K562 (cell line): ENCODE measurements at regions not wholly inside any gene's neighbourhood (a gene's known extent, or its start where the extent isn't known, plus 50 kb on each side); places are given as distances from the start of the nearest gene placed in this dataset.

Experiments used
- ATAC-seq: fragments of 200-7000 bp; cut with Tn5 transposase; 3 replicates; pipeline ENCODE4 v1.9.1; 2020; ENCODE audit warnings: moderate library complexity
- BruUV-seq: library from RNA; stranded (reverse); fragments of 400-500 nt; replicated peaks from 2 replicates; lab custom pipeline; 2021; lab: Mats Ljungman, UMichigan
- CTCF ChIA-PET: fragments of 300-600 bp; formaldehyde crosslinking; extraction: SDS; loops from one replicate; lab custom pipeline; 2021; ENCODE audit warnings: low intra/inter-chr PET ratio; lab: Yijun Ruan, JAX
- POLR2A ChIA-PET: fragments of 300-600, 350-650 bp; sonication (Branson Sonifier 250); formaldehyde crosslinking; extraction: SDS; loops from one replicate; lab custom pipeline; 2021; ENCODE audit warnings: antibody characterized with exemption, inconsistent platforms; lab: Yijun Ruan, JAX
- DNase-seq, 4 experiments: peaks; one replicate each; pipeline versions ENCODE4 v3.0.0 to v3.0.0-alpha.2; 2011 to 2018; ENCODE audit warnings: low spot score in 3 of 4, mixed read lengths in 3 of 4; ENCODE audit errors: extremely low read depth in 1 of 4
- FAIRE-seq: peaks from 2 replicates; lab custom pipeline; 2011; peaks lifted over from hg19 to GRCh38; lab: Jason Lieb, UNC
- H2AFZ ChIP-seq: 2 replicates; pipeline ENCODE4 v1.6.0; 2011; ENCODE audit warnings: low read depth, low read length, control low read depth, inconsistent platforms
- H3K27ac ChIP-seq: fragments of 200-600 bp; 3 replicates; pipeline ENCODE4 v1.8.0; 2011; ENCODE audit warnings: low read depth, mild to moderate bottlenecking, control low read depth, inconsistent platforms, low read length, moderate library complexity, mixed read lengths; ENCODE audit errors: extremely low read depth
- H3K27me3 ChIP-seq, 2 experiments: fragments of 300-600 bp in 1 of 2; 2 replicates in 1 of 2; 3 replicates in 1 of 2; pipeline versions ENCODE4 v1.6.0 to v1.8.0; 2011; ENCODE audit warnings: inconsistent platforms in 2 of 2, low read length in 2 of 2, mild to moderate bottlenecking in 1 of 2, mixed read lengths in 1 of 2, moderate library complexity in 1 of 2; ENCODE audit not compliant: control insufficient read depth in 2 of 2, insufficient read depth in 2 of 2
- H3K36me3 ChIP-seq: fragments of 300-600 bp; 3 replicates; pipeline ENCODE4 v1.8.0; 2011; ENCODE audit warnings: mild to moderate bottlenecking, low read length, inconsistent platforms; ENCODE audit not compliant: control insufficient read depth, insufficient read depth
- H3K4me1 ChIP-seq, 2 experiments: fragments of 200-600 bp in 1 of 2; replicated peaks in 1 of 2; 2 replicates in 1 of 2; 3 replicates in 1 of 2; pipeline versions ENCODE4 v1.5.1 to v1.8.0; 2011; ENCODE audit warnings: inconsistent platforms in 2 of 2, low read length in 2 of 2, mild to moderate bottlenecking in 1 of 2, mixed read lengths in 1 of 2, moderate library complexity in 1 of 2; ENCODE audit not compliant: control insufficient read depth in 2 of 2, insufficient read depth in 2 of 2
- H3K4me2 ChIP-seq: 2 replicates; pipeline ENCODE4 v1.6.1; 2011; ENCODE audit warnings: low read length, control low read depth, inconsistent platforms, mixed read lengths; ENCODE audit not compliant: insufficient read depth
- H3K4me3 ChIP-seq: fragments of 200-600 bp; sonication (generic), shearing (Covaris generic); 2 replicates; pipeline ENCODE4 v1.5.1; 2016; ENCODE audit warnings: control low read depth, inconsistent platforms
- H3K79me2 ChIP-seq: fragments of 200-600 bp; 3 replicates; pipeline ENCODE4 v1.8.0; 2011; ENCODE audit warnings: low read length, inconsistent platforms; ENCODE audit not compliant: control insufficient read depth, insufficient read depth
- H3K9ac ChIP-seq, 2 experiments: 2 replicates each; pipeline versions ENCODE4 v1.6.0 to v1.6.1; 2011; ENCODE audit warnings: low read depth in 2 of 2, low read length in 2 of 2, control low read depth in 1 of 2, inconsistent platforms in 1 of 2, mild to moderate bottlenecking in 1 of 2, mixed read lengths in 1 of 2; ENCODE audit not compliant: insufficient read depth in 1 of 2
- H3K9me1 ChIP-seq: one replicate; pipeline ENCODE4 v1.6.0; 2011; ENCODE audit warnings: inconsistent platforms, mild to moderate bottlenecking, low read length, moderate library complexity; ENCODE audit not compliant: control insufficient read depth, insufficient read depth
- H3K9me3 ChIP-seq: replicated peaks from 2 replicates; pipeline ENCODE4 v1.5.1; 2011; ENCODE audit warnings: low read depth, low read length, inconsistent platforms; ENCODE audit not compliant: control insufficient read depth, insufficient read depth
- H4K20me1 ChIP-seq: replicated peaks from 2 replicates; pipeline ENCODE4 v1.6.1; 2011; ENCODE audit warnings: low read length, inconsistent platforms, mixed read lengths; ENCODE audit not compliant: control insufficient read depth, insufficient read depth
- CBFB ChIP-seq: sonication (generic); formaldehyde crosslinking; IDR thresholded peaks from 2 replicates; pipeline ENCODE4 v1.4.0; 2020; ENCODE audit warnings: mild to moderate bottlenecking, missing genetic modification reagents
- CC2D1A ChIP-seq: fragments of 450-650 bp; IDR thresholded peaks from 2 replicates; pipeline ENCODE4 v1.6.1; 2017; ENCODE audit warnings: mild to moderate bottlenecking
- KDM5B ChIP-seq: fragments of 200-600 bp; sonication (generic); IDR thresholded peaks from 2 replicates; pipeline ENCODE4 v1.6.1; 2012; ENCODE audit warnings: low read depth, mild to moderate bottlenecking, moderate library complexity, low read length, control low read depth, inconsistent platforms; ENCODE audit not compliant: insufficient replicate concordance
- LCOR ChIP-seq: sonication (generic); formaldehyde crosslinking; IDR thresholded peaks from 2 replicates; pipeline ENCODE4 v1.8.0; 2022; ENCODE audit warnings: mild to moderate bottlenecking, missing genetic modification reagents
- NFRKB ChIP-seq: fragments of 450-650 bp; IDR thresholded peaks from 2 replicates; pipeline ENCODE4 v1.6.1; 2016; ENCODE audit warnings: low read depth
- POLR2AphosphoS5 ChIP-seq: IDR thresholded peaks from 2 replicates; pipeline ENCODE4 v1.6.1; 2011; ENCODE audit warnings: mild to moderate bottlenecking, low read depth, low read length, moderate library complexity; ENCODE audit not compliant: control insufficient read depth, insufficient read depth
- POLR3A ChIP-seq: IDR thresholded peaks from 2 replicates; pipeline ENCODE4 v1.6.1; 2011; ENCODE audit warnings: borderline replicate concordance, mild to moderate bottlenecking, moderate library complexity; ENCODE audit not compliant: insufficient read length, insufficient read depth; ENCODE audit errors: extremely low read depth
- SAP30 ChIP-seq: fragments of 200-600 bp; sonication (generic); IDR thresholded peaks from 2 replicates; pipeline ENCODE4 v1.6.1; 2012; ENCODE audit warnings: borderline replicate concordance, low read depth, mild to moderate bottlenecking, moderate library complexity, low read length, control low read depth, inconsistent platforms; ENCODE audit not compliant: insufficient read depth, poor library complexity, severe bottlenecking
- TAF9B ChIP-seq: fragments of 450-650 bp; IDR thresholded peaks from 2 replicates; pipeline ENCODE4 v1.6.1; 2018; ENCODE audit warnings: mild to moderate bottlenecking; ENCODE audit not compliant: partially characterized antibody
- ZFPM2 ChIP-seq: fragments of 250-450 bp; sonication (Bioruptor Pico); IDR thresholded peaks from 2 replicates; pipeline ENCODE4 v1.5.1; 2022; ENCODE audit warnings: mild to moderate bottlenecking
- ZNF232 ChIP-seq: sonication (generic); formaldehyde crosslinking; IDR thresholded peaks from 2 replicates; pipeline ENCODE4 v1.8.0; 2022; ENCODE audit warnings: mild to moderate bottlenecking, missing genetic modification reagents
- ZNF561 ChIP-seq: fragments of 450-650 bp; formaldehyde crosslinking; conservative IDR thresholded peaks from 2 replicates; pipeline ENCODE4 v1.4.0; 2020; ENCODE audit warnings: mild to moderate bottlenecking, moderate library complexity
- WGBS: fragments of 100-300 bp; shearing (Covaris generic); methylation state at CpG from one replicate; pipeline ENCODE4 v1.1.6; 2016; ENCODE audit warnings: low coverage, mixed read lengths; ENCODE audit not compliant: insufficient coverage; ENCODE audit errors: missing lambda C conversion rate; 5-methylcytosine and 5-hydroxymethylcytosine counted together
- in situ Hi-C: fragments of 300-500 bp; cut with MboI; formaldehyde crosslinking; loops from 4 replicates; pipeline ENCODE4 v1.15.0; 2018; ENCODE audit warnings: inconsistent platforms, mixed read lengths
- intact Hi-C: fragments of 100-400 bp; cut with micrococcal nuclease; formaldehyde crosslinking; loops from 2 replicates; pipeline ENCODE4 v1.14.2; 2022
- TF ChIP-seq, protein P1 (sequence below): fragments of 250-450 bp; sonication (Bioruptor Pico); IDR thresholded peaks from 2 replicates; pipeline ENCODE4 v1.8.0; 2021; ENCODE audit warnings: moderate library complexity, mild to moderate bottlenecking, inconsistent platforms
- TF ChIP-seq, protein P2 (sequence below): fragments of 250-450 bp; sonication (Bioruptor Pico); IDR thresholded peaks from 2 replicates; pipeline ENCODE4 v1.9.0; 2021; ENCODE audit warnings: mild to moderate bottlenecking, inconsistent platforms

DNA sequence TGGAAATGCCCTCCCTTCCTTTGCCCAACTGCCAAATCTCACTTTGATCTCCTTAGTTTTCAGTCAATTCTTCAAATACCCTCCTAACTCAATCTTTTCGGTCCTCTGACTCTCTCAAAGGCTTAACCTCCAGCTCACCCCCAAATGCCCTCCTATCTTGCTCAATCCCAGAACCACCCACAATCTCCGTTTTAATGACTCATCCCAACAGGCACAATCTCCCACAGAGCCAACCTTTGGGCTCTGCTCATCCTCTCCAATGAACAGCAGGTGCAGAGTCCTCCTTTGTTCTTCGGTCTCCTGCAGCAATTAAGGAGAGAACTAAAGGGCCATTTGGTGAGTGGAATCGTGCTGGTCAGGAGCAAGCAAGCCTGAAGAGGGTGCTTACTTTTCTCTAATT, 366.1 kb upstream of the CRIM1 start:
- CTCF ChIA-PET, result no interaction called here
- Histone ChIP-seq H3K4me3 (no peak overlapping the region), H2AFZ (no peak overlapping the region), H3K4me1 (no peaks in the 10 kb centered on the region)
- TF ChIP-seq NFRKB (no peak), ZNF232 (CRISPR knock-in tag) (no peak), CBFB (CRISPR knock-in tag) (no peak), TAF9B (no peak), ZFPM2 (no peak), KDM5B (no peak), SAP30 (no peak), POLR2AphosphoS5 (no peak), ZNF561 (CRISPR knock-in tag) (no peak), POLR3A (no peak), CC2D1A (no peak), LCOR (CRISPR knock-in tag) (no peak)
- TF ChIP-seq, protein P1, sequence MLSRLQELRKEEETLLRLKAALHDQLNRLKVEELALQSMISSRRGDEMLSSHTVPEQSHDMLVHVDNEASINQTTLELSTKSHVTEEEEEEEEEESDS (CRISPR knock-in tag), result no peak
- TF ChIP-seq, protein P2, sequence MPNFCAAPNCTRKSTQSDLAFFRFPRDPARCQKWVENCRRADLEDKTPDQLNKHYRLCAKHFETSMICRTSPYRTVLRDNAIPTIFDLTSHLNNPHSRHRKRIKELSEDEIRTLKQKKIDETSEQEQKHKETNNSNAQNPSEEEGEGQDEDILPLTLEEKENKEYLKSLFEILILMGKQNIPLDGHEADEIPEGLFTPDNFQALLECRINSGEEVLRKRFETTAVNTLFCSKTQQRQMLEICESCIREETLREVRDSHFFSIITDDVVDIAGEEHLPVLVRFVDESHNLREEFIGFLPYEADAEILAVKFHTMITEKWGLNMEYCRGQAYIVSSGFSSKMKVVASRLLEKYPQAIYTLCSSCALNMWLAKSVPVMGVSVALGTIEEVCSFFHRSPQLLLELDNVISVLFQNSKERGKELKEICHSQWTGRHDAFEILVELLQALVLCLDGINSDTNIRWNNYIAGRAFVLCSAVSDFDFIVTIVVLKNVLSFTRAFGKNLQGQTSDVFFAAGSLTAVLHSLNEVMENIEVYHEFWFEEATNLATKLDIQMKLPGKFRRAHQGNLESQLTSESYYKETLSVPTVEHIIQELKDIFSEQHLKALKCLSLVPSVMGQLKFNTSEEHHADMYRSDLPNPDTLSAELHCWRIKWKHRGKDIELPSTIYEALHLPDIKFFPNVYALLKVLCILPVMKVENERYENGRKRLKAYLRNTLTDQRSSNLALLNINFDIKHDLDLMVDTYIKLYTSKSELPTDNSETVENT (CRISPR knock-in tag), result no peak
- TF ChIP-seq, all 486 proteins: peak for 0
- Histone ChIP-seq H3K79me2 (no peaks in the 10 kb centered on the region), H3K27ac (no peak overlapping the region), H3K9me3 (no peaks in the 10 kb centered on the region), H3K36me3 (no peaks in the 10 kb centered on the region), H3K4me2 (no peak overlapping the region), H3K9ac (no peak overlapping the region), H3K27me3 (no peaks in the 10 kb centered on the region), H4K20me1 (no peaks in the 10 kb centered on the region), H3K9me1 (no peaks in the 10 kb centered on the region)
- POLR2A ChIA-PET, result interaction anchor here (1.2 kb wide), 1 partner anchor 405 kb away, joined by 3 read pairs; no protein-coding TSS in a partner anchor
- intact Hi-C loops (no loop called here), in situ Hi-C loops (no loop called here)
- BruUV-seq, result no TSS peak
- ATAC-seq (no peak), FAIRE-seq (no peak), DNase-seq (no peak)
- WGBS, result 2% methylated on average over 4 of the region's 4 CpGs
